Pancreas (tissue), 10 donors: ENCODE measurements at regions not wholly inside any gene's neighbourhood (a gene's known extent, or its start where the extent isn't known, plus 50 kb on each side); places are given as distances from the start of the nearest gene placed in this dataset.
"Not testable (repeated sequence)": the region's sequence is repeated elsewhere in the genome, so short reads cannot be mapped to it uniquely, and the experiment has no call there.

Source experiments
- ATAC-seq, 4 donors: fragments of 200-7000 bp; cut with Tn5 transposase; one replicate each; pipeline versions ENCODE4 v1.8.0 to v1.9.1; 2020; ENCODE audit warnings: mild to moderate bottlenecking in 4 of 4, moderate library complexity in 4 of 4
- DNase-seq, 6 donors: peaks; one replicate each; pipeline ENCODE4 v3.0.0-alpha.2; 2020
- FAIRE-seq: peaks from 2 replicates; lab custom pipeline; 2012; peaks lifted over from hg19 to GRCh38; lab: Jason Lieb, UNC
- H3K27ac ChIP-seq, 4 donors: fragments of 200-600 bp; sonication (generic); 1 replicate in 3 of 4; 2 replicates in 1 of 4; pipeline versions ENCODE4 v1.5.0 to v1.8.0; 2020
- H3K27me3 ChIP-seq, 4 donors: fragments of 200-600 bp; one replicate each; pipeline ENCODE4 v1.8.0; 2021
- H3K36me3 ChIP-seq, 3 donors: fragments of 200-600 bp; sonication (generic) in 1 of 3; one replicate each; pipeline versions ENCODE4 v1.5.0 to v1.8.0; 2020 to 2021
- H3K4me1 ChIP-seq, 3 donors: fragments of 200-600 bp; one replicate each; pipeline ENCODE4 v1.8.0; 2021
- H3K4me3 ChIP-seq, 4 donors: fragments of 200-600 bp; sonication (generic) in 2 of 4; one replicate each; pipeline versions ENCODE4 v1.5.0 to v1.8.0; 2020 to 2021
- H3K9me3 ChIP-seq, 4 donors: fragments of 200-600 bp; one replicate each; pipeline ENCODE4 v1.8.0; 2021
- WGBS, 2 donors: extraction: QIAGEN DNeasy Blood & Tissue Kit; methylation state at CpG; one replicate each; pipeline ENCODE4 v1.1.7; 2013; 5-methylcytosine and 5-hydroxymethylcytosine counted together
- intact Hi-C, 3 donors: fragments of 100-400 bp; cut with DNase I; formaldehyde crosslinking; loops; one replicate each; pipeline versions ENCODE4 v1.11.1 to v1.14.2; 2022
- TF ChIP-seq, protein P1 (sequence below), 4 donors: fragments of 200-600 bp; sonication (generic) in 3 of 4; IDR thresholded peaks; one replicate each; pipeline versions ENCODE4 v1.5.0 to v1.8.0; 2021; ENCODE audit warnings: antibody characterized with exemption in 4 of 4
- donor health status: healthy with polysubstance abuse.
- donor health status: DM: no; HTN: no; CAD: no; lungs with moderate emphysema.
- donor health status: DM: no; HTN: no; CAD: no.
- donor health status: control.
- donor health status: control.
- donor health status: Bipolar disorder and iron deficiency.
- donor health status: DM: yes; HTN: yes; CAD: no.
- donor health status: DM: no; HTN: no; CAD: no.
- donor health status: DM: no; HTN: no; CAD: no.
- donor health status: DM: yes; HTN: yes; CAD: no.

DNA sequence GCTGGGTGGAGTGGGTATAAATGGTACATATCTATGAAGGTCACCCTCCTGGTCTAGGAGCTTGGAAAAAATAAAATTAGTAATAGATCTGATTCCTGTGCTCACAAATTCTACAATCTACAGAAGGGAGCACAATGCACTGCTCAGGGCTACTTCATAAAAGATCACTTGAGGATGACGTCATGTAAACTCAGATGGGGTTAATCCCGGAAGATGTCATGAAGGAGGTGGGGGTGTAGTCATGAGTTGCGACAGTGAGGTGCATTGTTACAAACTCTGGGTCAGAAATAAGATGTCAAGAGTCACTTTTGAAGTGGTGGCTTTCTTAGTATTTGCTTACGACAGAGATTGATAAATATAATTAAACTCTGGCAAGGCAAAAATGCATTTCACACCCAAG is 68.2 kb downstream of the LHX9 start:
- H3K4me1 ChIP-seq = no peaks in the 10 kb centered on the region
- TF ChIP-seq, protein P1, sequence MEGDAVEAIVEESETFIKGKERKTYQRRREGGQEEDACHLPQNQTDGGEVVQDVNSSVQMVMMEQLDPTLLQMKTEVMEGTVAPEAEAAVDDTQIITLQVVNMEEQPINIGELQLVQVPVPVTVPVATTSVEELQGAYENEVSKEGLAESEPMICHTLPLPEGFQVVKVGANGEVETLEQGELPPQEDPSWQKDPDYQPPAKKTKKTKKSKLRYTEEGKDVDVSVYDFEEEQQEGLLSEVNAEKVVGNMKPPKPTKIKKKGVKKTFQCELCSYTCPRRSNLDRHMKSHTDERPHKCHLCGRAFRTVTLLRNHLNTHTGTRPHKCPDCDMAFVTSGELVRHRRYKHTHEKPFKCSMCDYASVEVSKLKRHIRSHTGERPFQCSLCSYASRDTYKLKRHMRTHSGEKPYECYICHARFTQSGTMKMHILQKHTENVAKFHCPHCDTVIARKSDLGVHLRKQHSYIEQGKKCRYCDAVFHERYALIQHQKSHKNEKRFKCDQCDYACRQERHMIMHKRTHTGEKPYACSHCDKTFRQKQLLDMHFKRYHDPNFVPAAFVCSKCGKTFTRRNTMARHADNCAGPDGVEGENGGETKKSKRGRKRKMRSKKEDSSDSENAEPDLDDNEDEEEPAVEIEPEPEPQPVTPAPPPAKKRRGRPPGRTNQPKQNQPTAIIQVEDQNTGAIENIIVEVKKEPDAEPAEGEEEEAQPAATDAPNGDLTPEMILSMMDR (IDR thresholded peaks at IDR 0.05) = no peak
- no peaks in the 10 kb centered on the region for H3K27me3 ChIP-seq
- intact Hi-C loops = no loop called here
- H3K36me3 ChIP-seq = no peaks in the 10 kb centered on the region
- H3K9me3 ChIP-seq = no peaks in the 10 kb centered on the region
- DNase-seq = no peak
- no peak overlapping the region for H3K27ac ChIP-seq
- 74 to 77% methylated on average over 4 of the region's 4 CpGs for WGBS, 2 donors
- ATAC-seq = no peak
- no peak overlapping the region for H3K4me3 ChIP-seq
- FAIRE-seq = no peak

GRCh38 chr1:197986817-197987216 is 69.6 kb downstream of the LHX9 start:
- intact Hi-C loops = no loop called here
- Histone ChIP-seq H3K27ac (no peak overlapping the region), H3K27me3 (no peaks in the 10 kb centered on the region), H3K36me3 (no peaks in the 10 kb centered on the region), H3K4me1 (no peaks in the 10 kb centered on the region), H3K9me3 (no peaks in the 10 kb centered on the region), H3K4me3 (no peak overlapping the region)
- TF ChIP-seq, protein P1 (IDR thresholded peaks at IDR 0.05) = no peak
- DNase-seq = no peak
- ATAC-seq = no peak
- no peak for FAIRE-seq
- 73 to 92% methylated on average over 3 of the region's 3 CpGs for WGBS, 2 donors

GRCh38 chr1:197987294-197987693 is 70.1 kb downstream of the LHX9 start:
- no peak overlapping the region for H3K27ac ChIP-seq
- WGBS, 2 donors = 91 to 93% methylated on average over 3 of the region's 3 CpGs
- TF ChIP-seq, protein P1 (IDR thresholded peaks at IDR 0.05) = no peak
- no peak for DNase-seq
- ATAC-seq = no peak
- no peak for FAIRE-seq
- H3K9me3 ChIP-seq = no peaks in the 10 kb centered on the region
- intact Hi-C loops = no loop called here
- H3K4me3 ChIP-seq = no peak overlapping the region
- no peaks in the 10 kb centered on the region for H3K4me1 ChIP-seq
- no peaks in the 10 kb centered on the region for H3K36me3 ChIP-seq
- H3K27me3 ChIP-seq = no peaks in the 10 kb centered on the region

GRCh38 chr1:197988581-197988980 is 71.4 kb downstream of the LHX9 start:
- DNase-seq, H3K27ac ChIP-seq, H3K4me3 ChIP-seq, H3K27me3 ChIP-seq, FAIRE-seq, H3K9me3 ChIP-seq, intact Hi-C loops, ATAC-seq, H3K36me3 ChIP-seq, H3K4me1 ChIP-seq: not testable (repeated sequence)
- WGBS, 2 donors = 91 to 94% methylated on average over 7 of the region's 7 CpGs

GRCh38 chr1:197989058-197989457 is 71.9 kb downstream of the LHX9 start:
- no peaks in the 10 kb centered on the region for H3K4me1 ChIP-seq
- no peaks in the 10 kb centered on the region for H3K36me3 ChIP-seq
- no peak overlapping the region for H3K4me3 ChIP-seq
- no peaks in the 10 kb centered on the region for H3K9me3 ChIP-seq
- TF ChIP-seq, protein P1 (IDR thresholded peaks at IDR 0.05) = no peak
- H3K27ac ChIP-seq = no peak overlapping the region
- WGBS, 2 donors = 61 to 65% methylated on average over 5 of the region's 5 CpGs
- no peaks in the 10 kb centered on the region for H3K27me3 ChIP-seq
- DNase-seq (no peak), ATAC-seq (no peak), FAIRE-seq (no peak)
- intact Hi-C loops = no loop called here
